Fibroblast of gingiva (primary cell): ENCODE measurements at regions not wholly inside any gene's neighbourhood (a gene's known extent, or its start where the extent isn't known, plus 50 kb on each side); places are given as distances from the start of the nearest gene placed in this dataset.
"Not testable (repeated sequence)": the region's sequence is repeated elsewhere in the genome, so short reads cannot be mapped to it uniquely, and the experiment has no call there.

ENCODE experiments used
- DNase-seq: peaks from one replicate; pipeline ENCODE4 v3.0.0-alpha.2; 2011; ENCODE audit warnings: low read depth

DNA sequence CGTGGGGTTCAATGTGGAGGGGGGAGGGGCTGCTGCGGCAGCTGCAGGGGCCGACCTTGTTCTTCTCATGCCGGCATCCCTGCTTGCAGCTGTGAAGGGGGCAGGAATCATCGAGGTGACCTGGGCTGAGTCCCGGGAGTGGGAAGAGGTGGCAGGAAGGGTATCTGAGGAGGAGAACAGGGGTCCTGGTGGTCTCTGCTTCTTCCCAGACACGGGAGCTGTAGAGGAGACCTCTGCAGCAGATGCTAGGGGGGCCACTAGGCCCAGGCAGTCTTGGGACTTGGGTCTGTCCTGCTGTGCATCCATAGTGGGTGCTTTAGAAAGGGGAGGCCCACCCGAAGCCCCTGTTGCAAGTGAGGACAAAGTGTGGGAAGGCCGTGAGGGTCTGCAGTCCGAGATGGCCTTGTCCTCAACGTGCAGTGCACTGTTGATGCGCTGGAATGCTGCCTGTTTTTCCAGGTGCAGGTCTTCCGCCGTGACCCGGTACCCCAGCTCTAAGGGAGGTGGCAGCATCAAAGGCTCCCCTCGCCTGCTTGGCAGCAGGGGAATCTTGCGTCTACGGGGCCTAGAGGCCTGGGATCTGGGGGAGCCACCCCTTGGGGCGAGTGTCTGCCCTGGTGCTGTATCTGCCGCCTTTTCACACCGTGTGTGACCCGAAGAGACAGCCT is 1370.0 kb downstream of the CDH12 start:
- not testable (repeated sequence) for DNase-seq

- DNase-seq, result not testable (repeated sequence)
Measured at GRCh38 chr5:21482522-21482921, 1370.6 kb downstream of the CDH12 start.

DNA sequence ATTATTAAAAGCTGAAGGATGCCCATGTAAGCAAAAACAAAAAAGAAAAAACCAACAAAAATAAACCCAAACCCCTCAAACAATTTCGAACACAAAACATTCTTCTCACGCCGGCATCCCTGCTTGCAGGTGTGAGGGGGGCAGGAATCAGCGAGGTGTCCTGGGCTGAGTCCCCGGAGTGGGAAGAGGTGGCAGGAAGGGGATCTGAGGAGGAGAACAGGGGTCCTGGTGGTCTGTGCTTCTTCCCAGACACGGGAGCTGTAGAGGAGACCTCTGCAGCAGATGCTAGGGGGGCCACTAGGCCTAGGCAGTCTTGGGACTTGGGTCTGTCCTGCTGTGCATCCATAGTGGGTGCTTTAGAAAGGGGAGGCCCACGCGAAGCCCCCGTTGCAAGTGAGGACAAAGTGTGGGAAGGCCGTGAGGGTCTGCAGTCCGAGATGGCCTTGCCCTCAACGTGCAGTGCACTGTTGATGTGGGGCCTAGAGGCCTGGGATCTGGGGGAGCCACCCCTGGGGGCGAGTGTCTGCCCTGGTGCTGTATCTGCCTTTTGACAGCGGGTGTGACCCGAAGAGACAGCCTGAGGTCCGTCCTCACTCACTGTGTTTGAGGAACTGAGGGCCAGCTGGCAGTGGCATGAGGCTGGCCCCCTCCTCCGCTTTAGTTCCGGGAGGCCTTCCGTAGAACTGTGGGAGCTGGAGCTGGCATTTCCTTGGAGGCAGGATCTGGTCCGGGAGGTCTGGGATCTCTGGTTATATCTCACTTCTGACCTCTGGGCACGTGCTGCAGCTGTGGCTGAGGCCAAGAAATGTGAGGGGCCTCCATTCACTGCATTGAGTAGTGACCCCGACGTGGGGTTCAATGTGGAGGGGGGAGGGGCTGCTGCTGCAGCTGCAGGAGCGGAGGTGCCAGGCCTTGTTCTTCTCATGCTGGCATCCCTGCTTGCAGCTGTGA is 1371.5 kb downstream of the CDH12 start:
- DNase-seq, result not testable (repeated sequence)

DNA sequence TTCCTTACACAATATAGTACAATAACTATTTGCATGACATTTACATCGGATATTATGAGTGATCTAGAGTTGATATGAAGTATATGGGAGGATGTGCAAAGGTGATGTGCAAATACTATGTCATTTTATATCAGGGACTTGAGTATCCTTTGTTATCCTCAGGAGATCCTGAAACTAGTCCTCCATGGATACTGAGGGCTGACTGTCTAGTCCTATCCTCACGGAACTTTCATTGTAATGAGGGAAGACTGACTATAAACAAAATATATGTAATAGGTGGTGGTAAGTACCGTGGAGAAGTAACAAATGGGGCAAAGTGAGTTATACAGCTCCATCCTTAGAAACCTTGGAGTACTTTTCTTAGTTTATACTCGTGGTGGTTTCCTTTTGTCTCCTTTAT is 1373.1 kb downstream of the CDH12 start:
- DNase-seq, result not testable (repeated sequence)

GRCh38 chr5:21473981-21474380 is 1379.2 kb downstream of the CDH12 start:
- DNase-seq, result not testable (repeated sequence)

DNA sequence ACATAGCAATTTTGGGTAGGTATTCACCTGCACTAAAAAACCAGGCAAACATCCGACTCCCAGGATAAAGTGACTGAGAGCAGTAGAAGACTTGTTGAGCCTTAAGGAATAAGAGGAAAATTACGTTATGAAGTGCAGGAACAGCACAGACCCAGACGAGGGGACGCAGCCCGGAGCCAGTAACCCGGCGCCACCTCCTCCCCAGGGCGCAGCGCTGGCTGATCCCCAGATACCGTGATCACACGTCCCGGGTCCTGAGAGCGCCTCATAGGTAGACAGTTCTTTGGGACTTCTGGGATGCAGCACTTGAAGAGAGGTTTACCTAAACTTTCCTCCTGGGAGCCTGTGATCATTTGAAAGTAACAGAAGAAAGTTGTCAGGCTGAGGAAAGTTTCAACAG is 1379.7 kb downstream of the CDH12 start:
- not testable (repeated sequence) for DNase-seq

DNA sequence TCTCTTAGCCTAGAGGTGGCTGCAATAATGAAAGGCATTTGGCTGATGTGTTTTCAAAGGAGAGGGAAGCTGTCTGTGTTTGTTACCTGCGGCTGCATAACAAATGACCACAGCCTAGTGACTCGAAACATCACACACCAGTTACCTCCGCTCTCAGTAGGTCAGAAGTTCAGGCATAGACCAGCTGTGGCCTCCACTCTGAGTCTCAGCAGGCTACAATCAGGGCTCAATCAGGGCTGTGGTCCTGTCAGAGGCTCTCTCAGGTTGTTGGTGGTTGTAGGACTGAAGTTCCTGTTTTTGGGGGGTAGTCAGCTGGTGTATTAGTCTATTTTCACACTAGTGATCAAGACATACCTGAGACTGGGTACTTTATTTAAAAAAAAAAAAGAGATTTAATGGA is 1381.5 kb downstream of the CDH12 start:
- not testable (repeated sequence) for DNase-seq

- DNase-seq, result not testable (repeated sequence)
Measured at GRCh38 chr5:21469523-21470101, 1383.5 kb downstream of the CDH12 start.

GRCh38 chr5:21467544-21467943 is 1385.6 kb downstream of the CDH12 start:
- not testable (repeated sequence) for DNase-seq

GRCh38 chr5:21459744-21460073 is 1393.4 kb downstream of the CDH12 start:
- not testable (repeated sequence) for DNase-seq

DNA sequence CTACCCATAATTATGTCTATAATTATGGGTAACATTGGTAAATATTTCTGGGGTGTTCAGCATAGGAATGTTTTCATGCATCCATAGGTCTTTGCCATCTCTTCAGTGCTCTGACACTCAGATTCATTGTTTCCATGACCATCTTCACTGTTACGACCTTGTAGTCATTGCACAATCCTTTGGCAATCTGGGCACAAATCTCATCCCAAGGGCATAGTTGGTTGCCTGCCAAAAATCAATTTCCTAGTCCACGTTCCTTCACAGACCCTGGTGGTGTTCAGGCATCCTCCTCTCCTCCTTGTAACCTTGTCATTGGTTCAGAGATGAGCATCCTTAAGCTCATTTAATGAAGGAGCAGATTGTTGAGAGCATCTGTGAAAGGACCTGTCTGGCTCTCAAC is 1400.7 kb downstream of the CDH12 start:
- DNase-seq, result peak; percentile 49

GRCh38 chr5:21432646-21433045 is 1420.5 kb downstream of the CDH12 start:
- DNase-seq, result no peak

GRCh38 chr5:21424907-21425306 is 1428.2 kb downstream of the CDH12 start:
- no peak for DNase-seq

DNA sequence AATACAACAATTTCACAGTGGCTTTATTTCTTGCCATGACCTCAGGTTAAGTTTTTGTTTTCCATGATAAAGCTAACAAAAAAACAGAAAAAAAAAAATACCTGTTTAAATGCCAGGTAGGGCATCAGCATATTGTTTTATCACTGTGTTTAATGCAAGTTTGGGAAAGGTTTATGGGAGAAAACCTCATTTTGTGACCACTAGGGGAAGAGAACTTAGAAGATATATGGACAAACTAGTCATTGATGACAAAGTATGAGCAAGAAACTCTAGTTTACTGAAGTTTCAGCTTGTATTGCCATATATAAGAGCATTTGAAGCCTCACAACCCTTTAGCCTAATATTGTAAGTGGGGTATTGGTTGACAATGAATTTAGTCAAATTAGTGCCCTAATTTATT is 1431.4 kb upstream of the CDH18 start:
- no peak for DNase-seq

- not testable (repeated sequence) for DNase-seq
Measured at GRCh38 chr5:21402089-21402488, 1414.1 kb upstream of the CDH18 start.

GRCh38 chr5:21398511-21398910 is 1410.5 kb upstream of the CDH18 start:
- no peak for DNase-seq

- no peak for DNase-seq
Measured at GRCh38 chr5:21397693-21398092, 1409.7 kb upstream of the CDH18 start.

DNA sequence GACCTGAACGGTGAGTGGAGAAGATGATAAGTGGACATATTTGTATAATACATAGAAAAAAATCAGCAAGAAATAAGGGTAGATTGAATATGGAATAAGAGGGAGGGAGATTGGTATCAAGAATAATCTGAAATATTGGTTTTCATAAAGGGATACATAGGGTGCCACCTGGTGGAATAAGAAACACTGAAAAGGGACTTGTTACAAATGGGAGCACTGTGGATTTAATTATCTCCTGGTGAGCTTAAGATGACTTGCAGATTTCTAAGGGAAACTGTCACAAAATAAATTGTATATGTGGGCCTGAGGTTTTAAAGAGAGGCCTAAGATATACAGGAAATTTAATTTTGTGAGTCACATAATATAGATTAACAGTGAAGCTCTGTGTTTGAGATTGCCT is 1403.5 kb upstream of the CDH18 start:
- DNase-seq, result peak; percentile 51

DNA sequence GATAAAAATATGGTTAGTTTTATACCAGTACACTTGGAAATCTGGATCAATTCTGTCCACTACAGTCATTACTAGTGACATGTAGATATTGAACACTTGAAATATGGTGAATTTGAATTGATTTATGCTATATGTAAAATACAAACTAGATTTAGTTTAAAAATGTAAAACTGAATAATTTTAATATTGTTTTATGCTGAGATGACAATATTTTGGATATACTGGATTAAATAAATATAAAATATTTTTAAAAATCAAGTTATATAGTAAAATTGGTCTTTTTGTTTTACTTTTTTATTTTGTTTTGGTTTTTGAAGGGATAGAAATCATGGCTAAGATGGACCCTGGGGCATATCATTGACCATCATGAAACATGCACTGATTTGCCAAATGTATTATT is 1372.8 kb upstream of the CDH18 start:
- not testable (repeated sequence) for DNase-seq

DNA sequence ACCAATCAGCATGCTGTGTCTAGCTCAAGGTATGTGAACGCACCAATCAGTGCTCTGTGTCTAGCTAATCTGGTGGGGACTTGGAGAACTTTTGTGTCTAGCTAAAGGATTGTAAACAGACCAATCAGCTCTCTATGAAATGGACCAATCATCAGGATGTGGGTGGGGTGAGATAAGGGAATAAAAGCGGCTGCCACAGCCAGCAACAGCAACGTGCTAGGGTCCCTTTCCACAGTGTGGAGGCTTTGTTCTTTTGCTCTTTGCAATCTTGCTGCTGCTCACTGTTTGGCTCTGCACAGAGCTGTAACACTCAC is 1353.9 kb upstream of the CDH18 start:
- not testable (repeated sequence) for DNase-seq

DNA sequence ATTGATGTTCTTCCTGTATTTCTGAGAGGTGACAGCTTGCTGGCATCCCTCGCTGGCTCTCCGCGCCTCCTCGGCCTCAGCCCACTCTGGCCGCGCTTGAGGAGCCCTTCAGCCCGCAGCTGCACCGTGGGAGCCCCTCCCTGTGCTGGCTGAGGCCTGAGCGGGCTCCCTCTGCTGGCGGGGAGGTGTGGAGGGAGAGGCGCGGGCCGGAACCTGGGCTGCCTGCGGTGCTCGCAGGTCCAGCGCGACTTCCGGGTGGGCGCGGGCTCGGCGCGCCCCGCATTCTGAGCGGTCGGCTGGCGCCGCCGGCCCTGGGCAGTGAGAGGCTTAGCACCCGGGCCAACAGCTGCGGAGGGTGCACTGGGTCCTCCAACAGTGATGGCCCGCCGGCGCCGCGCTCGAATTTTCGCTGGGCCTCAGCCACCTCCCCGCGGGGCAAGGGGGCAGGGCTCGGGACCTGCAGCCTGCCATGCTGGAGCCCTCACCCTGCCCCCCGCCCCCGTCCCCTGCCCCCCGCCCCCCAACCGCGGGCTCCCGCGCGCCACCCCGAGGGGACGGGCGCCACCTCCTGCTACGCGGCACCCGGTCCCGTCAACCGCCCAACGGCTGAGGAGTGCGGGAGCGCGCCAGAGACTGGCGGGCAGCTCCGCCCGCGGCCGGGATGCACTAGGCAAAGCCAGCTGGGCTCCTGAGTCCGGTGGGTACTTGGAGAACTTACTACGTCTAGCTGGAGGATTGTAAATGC is 1353.4 kb upstream of the CDH18 start:
- peak; percentile 1 for DNase-seq

DNA sequence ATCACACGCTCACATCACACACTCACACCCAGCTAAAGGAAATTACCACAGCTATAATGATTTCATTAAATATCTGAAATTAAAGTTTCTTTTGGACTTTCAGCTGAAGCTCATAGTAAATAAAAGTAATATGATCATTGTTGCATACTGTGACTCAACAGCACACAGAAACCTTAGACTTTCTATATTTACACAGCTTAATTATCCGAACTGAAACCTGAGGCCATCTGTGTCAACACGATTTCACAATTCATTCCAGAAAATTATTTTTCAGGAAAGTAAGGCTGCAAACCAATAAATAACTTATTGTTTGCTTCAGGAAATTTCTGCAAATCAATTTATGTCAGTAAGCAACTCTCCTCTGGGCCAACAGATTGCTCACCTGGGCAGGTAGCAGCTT is 1352.2 kb upstream of the CDH18 start:
- DNase-seq, result peak; percentile 29
